Neuron (in vitro differentiated cells): ENCODE measurements at regions not wholly inside any gene's neighbourhood (a gene's known extent, or its start where the extent isn't known, plus 50 kb on each side); places are given as distances from the start of the nearest gene placed in this dataset.

Source experiments
- H2AFZ ChIP-seq: one replicate; pipeline ENCODE4 v1.6.1; 2013; ENCODE audit warnings: low read depth, mild to moderate bottlenecking, inconsistent platforms, low read length, moderate library complexity
- H3K27me3 ChIP-seq: one replicate; pipeline ENCODE4 v1.6.1; 2013; ENCODE audit warnings: low read length; ENCODE audit not compliant: insufficient read depth
- H3K36me3 ChIP-seq: one replicate; pipeline ENCODE4 v1.6.1; 2013; ENCODE audit warnings: low read length; ENCODE audit not compliant: insufficient read depth
- H3K4me1 ChIP-seq: one replicate; pipeline ENCODE4 v1.6.1; 2013; ENCODE audit warnings: low read length; ENCODE audit not compliant: insufficient read depth
- H3K4me3 ChIP-seq: 2 replicates; pipeline ENCODE4 v1.5.1; 2013; ENCODE audit warnings: mild to moderate bottlenecking, low read length, moderate library complexity
- H3K9me3 ChIP-seq: one replicate; pipeline ENCODE4 v1.6.1; 2013; ENCODE audit warnings: low read length

- no peaks in the 10 kb centered on the region for H3K36me3 ChIP-seq
- no peaks in the 10 kb centered on the region for H3K27me3 ChIP-seq
- H3K9me3 ChIP-seq: no peaks in the 10 kb centered on the region
- no peak overlapping the region for H3K4me3 ChIP-seq
- no peaks in the 10 kb centered on the region for H3K4me1 ChIP-seq
- no peak overlapping the region for H2AFZ ChIP-seq
Measured at GRCh38 chr6:146999766-147000165, 204.5 kb upstream of the STXBP5 start.

- no peaks in the 10 kb centered on the region for H3K36me3 ChIP-seq
- H3K4me3 ChIP-seq: no peak overlapping the region
- no peak overlapping the region for H2AFZ ChIP-seq
- H3K4me1 ChIP-seq: no peaks in the 10 kb centered on the region
- H3K9me3 ChIP-seq: no peaks in the 10 kb centered on the region
- H3K27me3 ChIP-seq: no peaks in the 10 kb centered on the region
Measured at GRCh38 chr6:147000545-147001488, 203.4 kb upstream of the STXBP5 start.

- no peaks in the 10 kb centered on the region for H3K27me3 ChIP-seq
- H2AFZ ChIP-seq: no peak overlapping the region
- H3K9me3 ChIP-seq: no peaks in the 10 kb centered on the region
- no peaks in the 10 kb centered on the region for H3K36me3 ChIP-seq
- no peaks in the 10 kb centered on the region for H3K4me1 ChIP-seq
- no peak overlapping the region for H3K4me3 ChIP-seq
Measured at GRCh38 chr6:147001621-147002020, 202.6 kb upstream of the STXBP5 start.

DNA sequence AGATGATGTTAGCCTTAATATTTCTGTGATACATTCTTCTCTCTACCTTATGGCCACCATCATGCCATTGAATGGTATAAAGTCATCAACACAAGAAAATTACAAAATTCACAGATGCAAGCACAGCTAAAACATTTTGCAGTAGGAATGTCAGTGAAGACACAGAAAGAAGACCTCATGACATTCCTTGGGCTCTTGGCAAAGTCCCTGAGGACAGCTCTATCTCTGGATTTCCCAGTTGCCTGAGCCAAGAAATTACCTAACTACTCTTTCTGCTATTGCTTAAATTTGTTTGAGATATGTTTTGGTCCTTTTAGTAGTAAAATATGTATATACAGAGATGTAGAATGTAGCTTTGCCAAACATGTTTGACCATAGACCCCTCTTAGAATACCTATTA, 201.0 kb upstream of the STXBP5 start:
- Histone ChIP-seq H3K27me3 (no peaks in the 10 kb centered on the region), H3K4me3 (no peak overlapping the region), H3K9me3 (no peaks in the 10 kb centered on the region), H3K4me1 (no peaks in the 10 kb centered on the region), H3K36me3 (no peaks in the 10 kb centered on the region), H2AFZ (no peak overlapping the region)

- Histone ChIP-seq H2AFZ (no peak overlapping the region), H3K27me3 (no peaks in the 10 kb centered on the region), H3K4me1 (no peaks in the 10 kb centered on the region)
Measured at GRCh38 chr6:147005499-147005898, 198.7 kb upstream of the STXBP5 start.

DNA sequence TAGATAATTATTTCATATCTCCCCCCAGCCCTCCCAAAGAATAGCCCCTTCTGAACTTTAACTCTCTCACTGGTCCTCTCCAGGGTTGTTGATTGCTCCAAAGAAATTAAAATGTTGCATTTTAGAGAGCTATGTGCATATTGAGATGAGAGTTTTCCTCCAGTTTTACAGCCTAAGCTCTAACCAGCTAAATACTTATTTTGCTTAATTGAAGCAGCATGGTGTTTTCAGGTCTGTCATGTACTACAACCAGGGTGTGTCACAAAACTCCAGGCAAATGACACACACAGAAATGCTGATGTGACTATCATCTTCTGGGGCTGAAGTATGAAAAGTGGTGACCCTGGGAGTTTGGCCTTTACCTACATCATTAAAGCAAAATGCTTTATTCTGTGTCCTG, 196.8 kb upstream of the STXBP5 start:
- no peak overlapping the region for H3K4me3 ChIP-seq

More at GRCh38 chr6:147005499-147005898, 198.7 kb upstream of the STXBP5 start:
- Histone ChIP-seq H3K4me3 (no peak overlapping the region), H3K36me3 (no peaks in the 10 kb centered on the region), H3K9me3 (no peaks in the 10 kb centered on the region)

GRCh38 chr6:147009358-147009757, 194.9 kb upstream of the STXBP5 start:
- Histone ChIP-seq H3K4me3 (no peak overlapping the region), H3K27me3 (no peaks in the 10 kb centered on the region), H2AFZ (no peak overlapping the region), H3K36me3 (no peaks in the 10 kb centered on the region), H3K9me3 (no peaks in the 10 kb centered on the region), H3K4me1 (no peaks in the 10 kb centered on the region)

More for the DNA sequence above, 196.8 kb upstream of the STXBP5 start:
- Histone ChIP-seq H3K9me3 (no peaks in the 10 kb centered on the region), H3K4me1 (no peaks in the 10 kb centered on the region), H3K36me3 (no peaks in the 10 kb centered on the region), H2AFZ (no peak overlapping the region), H3K27me3 (no peaks in the 10 kb centered on the region)

GRCh38 chr6:147015674-147016073, 188.5 kb upstream of the STXBP5 start:
- Histone ChIP-seq H3K4me3 (no peak overlapping the region), H3K4me1 (no peaks in the 10 kb centered on the region), H3K27me3 (no peaks in the 10 kb centered on the region), H2AFZ (no peak overlapping the region), H3K36me3 (no peaks in the 10 kb centered on the region), H3K9me3 (no peaks in the 10 kb centered on the region)

- Histone ChIP-seq H3K36me3 (no peaks in the 10 kb centered on the region), H3K9me3 (no peaks in the 10 kb centered on the region), H3K4me1 (no peaks in the 10 kb centered on the region), H2AFZ (no peak overlapping the region), H3K27me3 (no peaks in the 10 kb centered on the region), H3K4me3 (no peak overlapping the region)
Measured at GRCh38 chr6:147016440-147016839, 187.8 kb upstream of the STXBP5 start.

DNA sequence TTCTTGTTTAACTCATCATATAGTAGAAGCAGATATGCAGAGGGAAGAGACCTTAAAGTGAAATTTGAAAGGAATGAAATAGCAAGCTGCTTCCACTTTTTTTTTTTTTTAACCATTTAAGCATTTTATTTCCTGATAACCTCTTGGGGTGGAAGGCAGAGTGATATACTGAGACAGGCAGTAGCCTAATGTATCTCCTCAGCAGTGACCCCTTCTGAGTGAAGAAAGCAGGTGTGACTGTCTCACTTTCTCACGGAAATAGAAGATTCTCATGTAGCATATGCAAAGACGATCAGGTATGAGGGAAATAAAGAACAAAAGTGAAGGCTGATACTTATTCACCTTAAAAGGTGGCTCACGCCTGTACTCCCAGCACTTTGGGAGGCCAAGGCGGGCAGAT, 187.1 kb upstream of the STXBP5 start:
- Histone ChIP-seq H3K9me3 (no peaks in the 10 kb centered on the region), H3K4me1 (no peaks in the 10 kb centered on the region), H2AFZ (no peak overlapping the region), H3K27me3 (no peaks in the 10 kb centered on the region), H3K4me3 (no peak overlapping the region), H3K36me3 (no peaks in the 10 kb centered on the region)

- Histone ChIP-seq H3K36me3 (no peaks in the 10 kb centered on the region), H3K9me3 (no peaks in the 10 kb centered on the region), H3K4me1 (no peaks in the 10 kb centered on the region), H3K27me3 (no peaks in the 10 kb centered on the region), H3K4me3 (no peak overlapping the region), H2AFZ (no peak overlapping the region)
Measured at GRCh38 chr6:147019001-147019400, 185.2 kb upstream of the STXBP5 start.

DNA sequence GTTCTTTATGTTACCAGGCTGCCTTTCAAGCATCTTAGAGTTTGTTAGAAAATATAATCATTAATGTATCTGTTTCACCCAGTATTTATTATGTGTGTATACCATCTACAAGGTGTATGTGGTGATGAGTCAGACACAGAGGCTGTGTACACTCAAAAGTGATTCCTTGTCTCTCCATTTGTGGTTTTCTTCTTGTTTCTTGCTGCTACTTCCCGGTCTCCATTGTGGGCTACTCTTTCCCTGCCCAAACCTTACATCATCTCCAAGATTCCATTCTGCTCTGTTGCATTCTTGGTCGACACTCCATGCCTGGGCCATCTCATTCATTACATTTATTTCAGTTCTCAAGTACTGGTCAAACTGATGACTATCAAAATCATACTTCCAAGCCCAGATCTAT, 182.2 kb upstream of the STXBP5 start:
- H3K4me1 ChIP-seq: no peaks in the 10 kb centered on the region
- no peaks in the 10 kb centered on the region for H3K36me3 ChIP-seq
- H3K27me3 ChIP-seq: no peaks in the 10 kb centered on the region
- H3K4me3 ChIP-seq: no peak overlapping the region
- no peak overlapping the region for H2AFZ ChIP-seq
- H3K9me3 ChIP-seq: no peaks in the 10 kb centered on the region

- no peaks in the 10 kb centered on the region for H3K36me3 ChIP-seq
- H2AFZ ChIP-seq: no peak overlapping the region
- H3K9me3 ChIP-seq: no peaks in the 10 kb centered on the region
- H3K4me1 ChIP-seq: no peaks in the 10 kb centered on the region
- H3K4me3 ChIP-seq: no peak overlapping the region
- no peaks in the 10 kb centered on the region for H3K27me3 ChIP-seq
Measured at GRCh38 chr6:147023148-147023547, 181.1 kb upstream of the STXBP5 start.

GRCh38 chr6:147023581-147023980, 180.6 kb upstream of the STXBP5 start:
- no peak overlapping the region for H3K4me3 ChIP-seq
- no peaks in the 10 kb centered on the region for H3K9me3 ChIP-seq
- no peaks in the 10 kb centered on the region for H3K36me3 ChIP-seq
- no peak overlapping the region for H2AFZ ChIP-seq
- no peaks in the 10 kb centered on the region for H3K27me3 ChIP-seq
- H3K4me1 ChIP-seq: no peaks in the 10 kb centered on the region
